ENCODE measurements at regions not wholly inside any gene's neighbourhood (a gene's known extent, or its start where the extent isn't known, plus 50 kb on each side); places are given as distances from the start of the nearest gene placed in this dataset.

- Mint-ChIP-seq H3K36me3 (ENCODE audit: low read depth, unreplicated experiment) (no peaks in the 10 kb centered on the region), H3K9me3 (ENCODE audit: unreplicated experiment) (no peaks in the 10 kb centered on the region), H3K4me3 (ENCODE audit: unreplicated experiment) (no peak overlapping the region), H3K4me1 (ENCODE audit: unreplicated experiment) (no peaks in the 10 kb centered on the region), H3K27ac (ENCODE audit: unreplicated experiment) (no peak overlapping the region), H3K27me3 (ENCODE audit: unreplicated experiment) (peaks cover 1% of the 10 kb centered on the region)
- DNase-seq (ENCODE audit: low spot score), result no peak
- TF ChIP-seq CTCF (IDR thresholded peaks at IDR 0.05; ENCODE audit: unreplicated experiment), result no peak
These were observed 199.9 kb downstream of the PCDH7 start for GRCh38 chr4:30920043-30920442.

GRCh38 chr4:30922625-30923024 lies 202.5 kb downstream of the PCDH7 start:
- no peaks in the 10 kb centered on the region for H3K9me3 Mint-ChIP-seq (ENCODE audit: unreplicated experiment)
- H3K4me3 Mint-ChIP-seq (ENCODE audit: unreplicated experiment), result no peak overlapping the region
- no peaks in the 10 kb centered on the region for H3K27me3 Mint-ChIP-seq (ENCODE audit: unreplicated experiment)
- no peak for DNase-seq (ENCODE audit: low spot score)
- TF ChIP-seq CTCF (IDR thresholded peaks at IDR 0.05; ENCODE audit: unreplicated experiment), result no peak
- H3K27ac Mint-ChIP-seq (ENCODE audit: unreplicated experiment), result no peak overlapping the region
- H3K4me1 Mint-ChIP-seq (ENCODE audit: unreplicated experiment), result no peaks in the 10 kb centered on the region
- H3K36me3 Mint-ChIP-seq (ENCODE audit: low read depth, unreplicated experiment), result no peaks in the 10 kb centered on the region

- no peaks in the 10 kb centered on the region for H3K27me3 Mint-ChIP-seq (ENCODE audit: unreplicated experiment)
- no peak overlapping the region for H3K27ac Mint-ChIP-seq (ENCODE audit: unreplicated experiment)
- H3K9me3 Mint-ChIP-seq (ENCODE audit: unreplicated experiment), result no peaks in the 10 kb centered on the region
- DNase-seq (ENCODE audit: low spot score), result no peak
- no peak for TF ChIP-seq CTCF (IDR thresholded peaks at IDR 0.05; ENCODE audit: unreplicated experiment)
- no peaks in the 10 kb centered on the region for H3K4me1 Mint-ChIP-seq (ENCODE audit: unreplicated experiment)
- H3K4me3 Mint-ChIP-seq (ENCODE audit: unreplicated experiment), result no peak overlapping the region
- no peaks in the 10 kb centered on the region for H3K36me3 Mint-ChIP-seq (ENCODE audit: low read depth, unreplicated experiment)
These were observed 204.3 kb downstream of the PCDH7 start for GRCh38 chr4:30924495-30924894.

- H3K27me3 Mint-ChIP-seq (ENCODE audit: unreplicated experiment), result no peaks in the 10 kb centered on the region
- no peak overlapping the region for H3K4me3 Mint-ChIP-seq (ENCODE audit: unreplicated experiment)
- TF ChIP-seq CTCF (IDR thresholded peaks at IDR 0.05; ENCODE audit: unreplicated experiment), result no peak
- H3K27ac Mint-ChIP-seq (ENCODE audit: unreplicated experiment), result no peak overlapping the region
- DNase-seq (ENCODE audit: low spot score), result no peak
- H3K9me3 Mint-ChIP-seq (ENCODE audit: unreplicated experiment), result no peaks in the 10 kb centered on the region
- H3K36me3 Mint-ChIP-seq (ENCODE audit: low read depth, unreplicated experiment), result no peaks in the 10 kb centered on the region
- no peaks in the 10 kb centered on the region for H3K4me1 Mint-ChIP-seq (ENCODE audit: unreplicated experiment)
These were observed 209.5 kb downstream of the PCDH7 start for GRCh38 chr4:30929649-30930048.

GRCh38 chr4:30930276-30930675 lies 210.1 kb downstream of the PCDH7 start:
- no peak for TF ChIP-seq CTCF (IDR thresholded peaks at IDR 0.05; ENCODE audit: unreplicated experiment)
- Mint-ChIP-seq H3K4me1 (ENCODE audit: unreplicated experiment) (no peaks in the 10 kb centered on the region), H3K36me3 (ENCODE audit: low read depth, unreplicated experiment) (no peaks in the 10 kb centered on the region)

More at GRCh38 chr4:30930276-30930675, 210.1 kb downstream of the PCDH7 start:
- Mint-ChIP-seq H3K27me3 (ENCODE audit: unreplicated experiment) (no peaks in the 10 kb centered on the region), H3K4me3 (ENCODE audit: unreplicated experiment) (no peak overlapping the region), H3K9me3 (ENCODE audit: unreplicated experiment) (no peaks in the 10 kb centered on the region), H3K27ac (ENCODE audit: unreplicated experiment) (no peak overlapping the region)
- no peak for DNase-seq (ENCODE audit: low spot score)

Measured in endothelial cell (in vitro differentiated cells).